Calu3 (cell line): ENCODE measurements at regions not wholly inside any gene's neighbourhood (a gene's known extent, or its start where the extent isn't known, plus 50 kb on each side); places are given as distances from the start of the nearest gene placed in this dataset.

ENCODE experiments used
- BruUV-seq: library from RNA; stranded (reverse); fragments of 400-500 nt; replicated peaks from 2 replicates; lab custom pipeline; 2021; lab: Mats Ljungman, UMichigan
- CTCF ChIA-PET: fragments of 300-600 bp; sonication (Branson Sonifier 250); formaldehyde crosslinking; loops from one replicate; lab custom pipeline; 2022; ENCODE audit warnings: antibody characterized with exemption; lab: Charles Lee
- DNase-seq: peaks from one replicate; pipeline ENCODE4 v3.0.0; 2022
- H3K27ac Mint-ChIP-seq: one replicate; pipeline ENCODE4 v1.8.0; 2022; ENCODE audit warnings: mixed read lengths; ENCODE audit not compliant: unreplicated experiment
- H3K27me3 Mint-ChIP-seq: one replicate; pipeline ENCODE4 v1.8.0; 2022; ENCODE audit warnings: mixed read lengths; ENCODE audit not compliant: unreplicated experiment
- H3K36me3 Mint-ChIP-seq: one replicate; pipeline ENCODE4 v1.8.0; 2022; ENCODE audit warnings: mild to moderate bottlenecking, moderate library complexity, mixed read lengths; ENCODE audit not compliant: insufficient read depth, unreplicated experiment
- H3K4me1 Mint-ChIP-seq: one replicate; pipeline ENCODE4 v1.8.0; 2022; ENCODE audit warnings: mild to moderate bottlenecking, low read depth, mixed read lengths; ENCODE audit not compliant: unreplicated experiment
- H3K4me3 Mint-ChIP-seq: one replicate; pipeline ENCODE4 v1.8.0; 2022; ENCODE audit warnings: mild to moderate bottlenecking, low read depth, moderate library complexity, mixed read lengths; ENCODE audit not compliant: unreplicated experiment
- H3K9me3 Mint-ChIP-seq: one replicate; pipeline ENCODE4 v1.8.0; 2022; ENCODE audit warnings: low read depth, mixed read lengths; ENCODE audit not compliant: unreplicated experiment
- intact Hi-C: fragments of 100-400 bp; cut with micrococcal nuclease; formaldehyde crosslinking; loops from one replicate; pipeline ENCODE4 v1.10.0; 2022; ENCODE audit not compliant: unreplicated experiment
- TF ChIP-seq, protein P1 (sequence below): fragments of 200-600 bp; IDR thresholded peaks from one replicate; pipeline ENCODE4 v1.8.0; 2022; ENCODE audit warnings: antibody characterized with exemption; ENCODE audit not compliant: unreplicated experiment

DNA sequence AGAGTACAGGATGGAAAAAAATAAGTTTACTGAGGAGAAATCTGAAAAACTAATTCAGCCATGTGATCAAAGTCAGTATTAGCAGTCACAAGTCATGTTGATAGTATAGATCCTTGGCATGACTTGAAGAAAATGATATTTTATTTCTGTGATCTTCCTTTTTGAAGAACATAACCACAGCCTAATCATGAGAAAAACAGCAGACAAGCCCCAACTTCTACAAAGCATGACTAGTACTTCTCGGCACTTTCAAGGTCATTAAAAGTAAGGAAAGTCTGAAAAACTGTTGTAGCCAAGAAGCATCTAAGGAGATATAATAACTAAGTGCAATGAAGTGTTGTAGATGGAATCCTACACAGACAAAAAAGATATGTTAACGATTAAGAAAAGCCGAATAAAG lies 264.1 kb upstream of the FOXG1 start:
- H3K9me3 Mint-ChIP-seq = no peaks in the 10 kb centered on the region
- no peaks in the 10 kb centered on the region for H3K4me1 Mint-ChIP-seq
- CTCF ChIA-PET = no interaction called here
- H3K4me3 Mint-ChIP-seq = no peak overlapping the region
- H3K27me3 Mint-ChIP-seq = no peaks in the 10 kb centered on the region
- DNase-seq = no peak
- TF ChIP-seq, protein P1, sequence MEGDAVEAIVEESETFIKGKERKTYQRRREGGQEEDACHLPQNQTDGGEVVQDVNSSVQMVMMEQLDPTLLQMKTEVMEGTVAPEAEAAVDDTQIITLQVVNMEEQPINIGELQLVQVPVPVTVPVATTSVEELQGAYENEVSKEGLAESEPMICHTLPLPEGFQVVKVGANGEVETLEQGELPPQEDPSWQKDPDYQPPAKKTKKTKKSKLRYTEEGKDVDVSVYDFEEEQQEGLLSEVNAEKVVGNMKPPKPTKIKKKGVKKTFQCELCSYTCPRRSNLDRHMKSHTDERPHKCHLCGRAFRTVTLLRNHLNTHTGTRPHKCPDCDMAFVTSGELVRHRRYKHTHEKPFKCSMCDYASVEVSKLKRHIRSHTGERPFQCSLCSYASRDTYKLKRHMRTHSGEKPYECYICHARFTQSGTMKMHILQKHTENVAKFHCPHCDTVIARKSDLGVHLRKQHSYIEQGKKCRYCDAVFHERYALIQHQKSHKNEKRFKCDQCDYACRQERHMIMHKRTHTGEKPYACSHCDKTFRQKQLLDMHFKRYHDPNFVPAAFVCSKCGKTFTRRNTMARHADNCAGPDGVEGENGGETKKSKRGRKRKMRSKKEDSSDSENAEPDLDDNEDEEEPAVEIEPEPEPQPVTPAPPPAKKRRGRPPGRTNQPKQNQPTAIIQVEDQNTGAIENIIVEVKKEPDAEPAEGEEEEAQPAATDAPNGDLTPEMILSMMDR = no peak
- no peaks in the 10 kb centered on the region for H3K36me3 Mint-ChIP-seq
- no peak overlapping the region for H3K27ac Mint-ChIP-seq
- intact Hi-C loops = no loop called here
- no TSS peak for BruUV-seq

DNA sequence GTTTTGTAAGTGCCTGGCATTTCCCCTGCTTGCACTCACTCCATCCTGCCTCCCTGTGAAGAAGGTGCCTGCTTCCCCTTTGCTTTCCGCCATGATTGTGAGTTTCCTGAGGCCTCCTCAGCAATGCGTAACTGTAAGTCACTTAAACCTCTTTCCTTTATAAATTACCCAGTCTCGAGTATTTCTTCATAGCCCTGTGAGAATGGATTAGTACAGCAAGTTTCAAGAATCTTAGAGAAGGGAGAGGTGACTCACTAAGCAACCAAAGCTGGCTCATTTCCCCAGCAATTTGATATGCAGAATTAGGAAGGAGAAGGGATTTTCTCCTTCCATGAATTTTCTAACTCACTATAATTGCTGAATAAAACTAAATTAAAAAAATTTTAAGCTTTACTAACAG lies 251.0 kb upstream of the FOXG1 start:
- BruUV-seq = no TSS peak
- intact Hi-C loops = no loop called here
- no peaks in the 10 kb centered on the region for H3K27me3 Mint-ChIP-seq
- H3K27ac Mint-ChIP-seq = no peak overlapping the region
- H3K9me3 Mint-ChIP-seq = no peaks in the 10 kb centered on the region
- no peaks in the 10 kb centered on the region for H3K36me3 Mint-ChIP-seq
- H3K4me1 Mint-ChIP-seq = no peaks in the 10 kb centered on the region
- H3K4me3 Mint-ChIP-seq = no peak overlapping the region
- CTCF ChIA-PET = no interaction called here
- TF ChIP-seq, protein P1 = no peak
- no peak for DNase-seq

DNA sequence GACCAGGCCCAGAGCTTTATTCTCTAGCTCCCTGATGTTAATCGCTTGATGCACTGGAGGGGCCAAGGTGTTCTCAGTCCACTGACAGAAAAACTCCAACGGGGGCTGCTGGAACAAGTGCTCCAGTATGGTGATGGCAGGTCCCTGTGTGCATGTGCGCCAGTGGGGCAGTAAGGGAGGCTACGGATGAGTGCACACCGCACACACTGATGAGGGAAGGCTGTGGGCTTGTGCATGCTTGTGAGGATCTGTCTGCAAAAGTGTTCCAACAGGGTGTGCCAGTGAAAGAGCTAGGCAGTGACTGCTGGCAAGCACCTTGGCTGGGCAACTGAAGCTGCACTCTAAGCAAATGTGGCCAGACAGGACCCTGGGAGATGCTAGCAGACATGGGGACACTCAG lies 229.7 kb upstream of the FOXG1 start:
- Mint-ChIP-seq H3K4me3 (no peak overlapping the region), H3K36me3 (no peaks in the 10 kb centered on the region), H3K4me1 (no peaks in the 10 kb centered on the region), H3K27ac (no peak overlapping the region), H3K27me3 (no peaks in the 10 kb centered on the region), H3K9me3 (peaks cover 7% of the 10 kb centered on the region)
- no peak for DNase-seq
- CTCF ChIA-PET = no interaction called here
- BruUV-seq = no TSS peak
- intact Hi-C loops = loop anchor here (1.0 kb wide), 1 partner anchor 18 kb away; no protein-coding TSS in a partner anchor
- TF ChIP-seq, protein P1 = no peak

DNA sequence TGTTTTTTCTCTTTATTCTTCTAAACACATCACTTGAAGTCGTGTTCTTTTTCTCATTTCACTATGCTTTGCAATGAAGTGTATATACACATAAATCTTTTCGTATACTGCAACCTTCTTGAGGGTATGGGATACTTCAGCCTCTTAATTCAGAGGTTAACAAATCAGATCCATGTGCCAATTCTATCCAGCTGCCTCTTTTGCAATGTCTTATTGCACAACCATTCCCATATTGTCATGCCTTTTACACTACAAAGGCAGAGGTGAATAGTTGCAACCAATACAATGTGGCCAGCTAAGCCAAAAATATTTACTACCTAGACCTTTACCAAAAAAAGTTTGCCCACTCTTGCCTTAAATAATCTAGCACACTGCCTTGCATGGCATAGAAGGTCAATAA lies 224.5 kb upstream of the FOXG1 start:
- intact Hi-C loops = no loop called here
- TF ChIP-seq, protein P1 = no peak
- no peaks in the 10 kb centered on the region for H3K27me3 Mint-ChIP-seq
- H3K9me3 Mint-ChIP-seq = peaks cover 7% of the 10 kb centered on the region
- DNase-seq = no peak
- H3K4me3 Mint-ChIP-seq = no peak overlapping the region
- no peaks in the 10 kb centered on the region for H3K36me3 Mint-ChIP-seq
- BruUV-seq = no TSS peak
- no peaks in the 10 kb centered on the region for H3K4me1 Mint-ChIP-seq
- no peak overlapping the region for H3K27ac Mint-ChIP-seq
- CTCF ChIA-PET = no interaction called here
